Glutamatergic neuron (in vitro differentiated cells): ENCODE measurements at regions not wholly inside any gene's neighbourhood (a gene's known extent, or its start where the extent isn't known, plus 50 kb on each side); places are given as distances from the start of the nearest gene placed in this dataset.

Experiments used
- DNase-seq: peaks from one replicate; pipeline ENCODE4 v3.0.0; 2022
- H3K27ac Mint-ChIP-seq: one replicate; pipeline ENCODE4 v1.8.0; 2020; ENCODE audit warnings: mild to moderate bottlenecking, mixed read lengths, inconsistent platforms; ENCODE audit not compliant: unreplicated experiment
- H3K27me3 Mint-ChIP-seq: one replicate; pipeline ENCODE4 v1.8.0; 2020; ENCODE audit warnings: mild to moderate bottlenecking, moderate library complexity, mixed read lengths, inconsistent platforms; ENCODE audit not compliant: unreplicated experiment
- H3K36me3 Mint-ChIP-seq: one replicate; pipeline ENCODE4 v1.8.0; 2020; ENCODE audit warnings: mild to moderate bottlenecking, mixed read lengths, inconsistent platforms; ENCODE audit not compliant: unreplicated experiment
- H3K4me1 Mint-ChIP-seq: one replicate; pipeline ENCODE4 v1.8.0; 2020; ENCODE audit warnings: mild to moderate bottlenecking, low read depth, mixed read lengths, inconsistent platforms; ENCODE audit not compliant: unreplicated experiment
- H3K4me3 Mint-ChIP-seq: one replicate; pipeline ENCODE4 v1.8.0; 2020; ENCODE audit warnings: mild to moderate bottlenecking, mixed read lengths, inconsistent platforms; ENCODE audit not compliant: unreplicated experiment
- H3K9me3 Mint-ChIP-seq: one replicate; pipeline ENCODE4 v1.8.0; 2020; ENCODE audit warnings: mild to moderate bottlenecking, moderate library complexity, mixed read lengths, inconsistent platforms; ENCODE audit not compliant: unreplicated experiment
- TF ChIP-seq, protein P1 (sequence below): fragments of 200-600 bp; sonication (generic); IDR thresholded peaks from one replicate; pipeline ENCODE4 v1.5.0; 2021; ENCODE audit not compliant: partially characterized antibody, unreplicated experiment

DNA sequence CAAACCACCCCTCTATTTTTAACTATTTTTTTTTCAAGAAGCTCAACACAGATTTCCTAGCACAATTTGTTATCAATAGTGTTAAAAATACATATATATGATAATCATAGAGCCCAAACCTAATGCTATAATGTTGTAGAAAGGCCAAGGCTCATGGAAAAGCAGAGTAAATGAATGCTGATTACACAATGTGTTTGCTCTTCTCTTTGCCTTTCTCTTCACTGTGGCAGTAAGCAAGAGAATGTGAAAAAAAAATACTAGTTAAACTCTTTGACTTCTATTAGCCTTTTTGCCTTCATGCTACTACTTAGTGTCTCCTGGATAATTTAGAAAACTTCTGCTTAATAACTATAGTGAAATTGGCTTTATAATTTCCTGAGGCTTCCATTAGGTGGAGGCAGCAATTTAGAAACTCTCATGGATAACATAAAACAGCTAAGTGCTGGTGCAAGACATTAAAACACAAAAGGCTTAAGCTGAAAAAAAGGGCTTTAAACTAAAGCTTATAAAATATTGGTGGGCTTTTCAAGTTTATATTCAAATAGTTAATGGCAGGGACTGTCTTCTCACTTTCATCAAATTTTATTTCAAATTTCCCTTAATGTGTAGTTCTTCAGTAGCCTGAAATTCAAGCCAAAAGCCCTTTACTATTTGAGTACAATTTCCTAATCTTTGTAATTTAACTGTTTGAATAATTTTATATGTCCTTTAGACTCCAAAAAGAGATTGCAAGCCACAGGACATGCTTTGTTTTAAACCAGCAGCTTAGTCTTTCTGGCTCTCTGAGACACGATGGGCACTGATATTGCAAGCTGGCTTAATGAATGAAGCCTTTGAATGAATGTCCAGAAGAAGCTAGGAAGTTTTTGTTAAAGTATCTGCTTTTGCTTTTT, 2031.8 kb upstream of the CDH6 start:
- Mint-ChIP-seq H3K9me3 (no peaks in the 10 kb centered on the region), H3K27me3 (no peaks in the 10 kb centered on the region), H3K27ac (no peak overlapping the region), H3K4me1 (no peaks in the 10 kb centered on the region), H3K36me3 (no peaks in the 10 kb centered on the region), H3K4me3 (no peak overlapping the region)
- TF ChIP-seq, protein P1, sequence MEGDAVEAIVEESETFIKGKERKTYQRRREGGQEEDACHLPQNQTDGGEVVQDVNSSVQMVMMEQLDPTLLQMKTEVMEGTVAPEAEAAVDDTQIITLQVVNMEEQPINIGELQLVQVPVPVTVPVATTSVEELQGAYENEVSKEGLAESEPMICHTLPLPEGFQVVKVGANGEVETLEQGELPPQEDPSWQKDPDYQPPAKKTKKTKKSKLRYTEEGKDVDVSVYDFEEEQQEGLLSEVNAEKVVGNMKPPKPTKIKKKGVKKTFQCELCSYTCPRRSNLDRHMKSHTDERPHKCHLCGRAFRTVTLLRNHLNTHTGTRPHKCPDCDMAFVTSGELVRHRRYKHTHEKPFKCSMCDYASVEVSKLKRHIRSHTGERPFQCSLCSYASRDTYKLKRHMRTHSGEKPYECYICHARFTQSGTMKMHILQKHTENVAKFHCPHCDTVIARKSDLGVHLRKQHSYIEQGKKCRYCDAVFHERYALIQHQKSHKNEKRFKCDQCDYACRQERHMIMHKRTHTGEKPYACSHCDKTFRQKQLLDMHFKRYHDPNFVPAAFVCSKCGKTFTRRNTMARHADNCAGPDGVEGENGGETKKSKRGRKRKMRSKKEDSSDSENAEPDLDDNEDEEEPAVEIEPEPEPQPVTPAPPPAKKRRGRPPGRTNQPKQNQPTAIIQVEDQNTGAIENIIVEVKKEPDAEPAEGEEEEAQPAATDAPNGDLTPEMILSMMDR, result no peak
- no peak for DNase-seq

DNA sequence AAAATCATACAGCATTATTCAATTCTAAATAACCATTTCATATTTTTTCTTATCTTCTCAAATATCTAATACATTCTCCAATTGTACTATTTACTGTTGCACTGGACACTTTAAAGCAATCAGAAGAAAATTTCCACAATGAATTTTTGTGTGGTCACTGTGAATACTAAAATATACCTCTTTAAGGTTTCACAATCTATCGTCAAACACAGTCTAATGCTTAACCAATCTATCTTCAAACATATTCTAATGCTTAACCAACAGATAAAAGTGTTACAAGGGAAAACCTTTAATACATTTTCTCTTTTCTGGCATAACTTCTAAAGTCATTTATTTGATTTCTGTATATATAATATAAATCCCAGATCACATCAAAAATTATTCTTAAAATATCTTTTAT, 2035.5 kb upstream of the CDH6 start:
- Mint-ChIP-seq H3K4me3 (no peak overlapping the region), H3K9me3 (no peaks in the 10 kb centered on the region), H3K4me1 (no peaks in the 10 kb centered on the region), H3K27ac (no peak overlapping the region), H3K27me3 (no peaks in the 10 kb centered on the region), H3K36me3 (no peaks in the 10 kb centered on the region)
- TF ChIP-seq, protein P1, result no peak
- no peak for DNase-seq

DNA sequence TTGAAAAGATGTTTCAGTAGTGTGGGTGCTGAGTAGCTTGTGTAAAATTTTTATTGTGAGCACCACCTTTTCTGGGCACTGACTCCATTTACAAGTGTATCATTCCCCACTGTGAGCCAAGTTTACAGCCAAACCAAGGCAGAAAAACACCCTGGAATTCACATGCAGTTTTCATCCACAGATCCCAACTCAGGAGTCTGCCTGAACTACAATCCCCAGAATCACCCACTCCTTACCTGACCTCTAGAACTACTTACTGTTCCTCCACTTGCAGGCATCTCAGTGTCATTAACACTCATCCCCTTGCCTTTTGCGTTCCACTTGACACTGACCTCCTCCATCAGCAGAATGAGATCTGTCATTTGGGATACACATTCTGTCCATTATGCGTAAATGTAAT, 2042.6 kb upstream of the CDH6 start:
- Mint-ChIP-seq H3K4me3 (no peak overlapping the region), H3K36me3 (no peaks in the 10 kb centered on the region), H3K27ac (no peak overlapping the region), H3K9me3 (no peaks in the 10 kb centered on the region), H3K4me1 (no peaks in the 10 kb centered on the region), H3K27me3 (no peaks in the 10 kb centered on the region)
- TF ChIP-seq, protein P1, result no peak
- DNase-seq, result no peak

DNA sequence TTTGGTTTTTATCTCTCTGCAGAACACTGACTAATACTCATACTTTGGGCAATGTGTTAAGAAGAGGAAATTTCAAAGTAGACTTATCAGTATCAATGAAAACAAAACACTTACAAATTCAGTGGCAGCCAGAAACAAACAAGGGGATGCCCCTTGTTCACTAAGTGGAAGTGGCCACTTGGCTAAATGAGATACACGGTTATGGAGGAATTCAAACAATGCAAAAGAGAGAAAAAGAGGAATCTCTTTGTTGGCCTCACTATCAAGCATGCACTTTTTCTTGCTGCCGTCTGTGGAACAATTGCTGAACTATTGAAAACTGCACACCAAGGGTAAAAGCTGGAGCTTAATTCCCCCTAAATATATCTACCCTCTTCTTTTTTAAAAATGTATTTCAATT, 2044.9 kb upstream of the CDH6 start:
- Mint-ChIP-seq H3K36me3 (no peaks in the 10 kb centered on the region), H3K4me3 (no peak overlapping the region), H3K4me1 (no peaks in the 10 kb centered on the region), H3K27ac (no peak overlapping the region), H3K9me3 (no peaks in the 10 kb centered on the region), H3K27me3 (no peaks in the 10 kb centered on the region)
- TF ChIP-seq, protein P1, result no peak
- no peak for DNase-seq

- TF ChIP-seq, protein P1, result no peak
- no peaks in the 10 kb centered on the region for H3K4me1 Mint-ChIP-seq
- DNase-seq, result no peak
- no peaks in the 10 kb centered on the region for H3K27me3 Mint-ChIP-seq
- no peaks in the 10 kb centered on the region for H3K9me3 Mint-ChIP-seq
- H3K27ac Mint-ChIP-seq, result no peak overlapping the region
- no peaks in the 10 kb centered on the region for H3K36me3 Mint-ChIP-seq
- H3K4me3 Mint-ChIP-seq, result no peak overlapping the region
Measured at GRCh38 chr5:29148073-29148472, 2045.4 kb upstream of the CDH6 start.
